ENCODE measurements at regions not wholly inside any gene's neighbourhood (a gene's known extent, or its start where the extent isn't known, plus 50 kb on each side); places are given as distances from the start of the nearest gene placed in this dataset.

DNA sequence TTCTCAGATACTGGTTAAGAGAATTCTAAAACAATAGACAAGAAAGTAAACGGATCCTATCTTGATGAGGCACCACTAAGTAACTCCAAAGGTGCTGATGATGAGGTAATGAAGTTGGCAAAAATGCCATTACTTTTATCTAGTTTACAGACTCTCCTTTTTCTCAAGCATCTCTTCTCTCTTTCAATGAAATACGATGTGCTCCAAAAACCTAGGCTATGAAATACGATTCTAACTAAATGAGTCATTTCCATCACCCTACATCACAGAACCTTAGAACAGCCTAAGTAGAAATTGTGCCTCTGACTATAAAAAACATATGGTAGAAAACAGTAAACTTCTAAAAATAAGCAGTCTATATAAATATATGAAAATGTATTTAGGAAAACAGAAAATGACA, 58.9 kb upstream of the ARHGAP32 start:
- Histone ChIP-seq H3K27ac (no peak overlapping the region), H3K36me3 (no peaks in the 10 kb centered on the region), H3K4me1 (peaks cover 0 to 5% (median 0%) of the 10 kb centered on the region in 4 donors), H3K4me3 (no peak overlapping the region), H3K9me3 (no peaks in the 10 kb centered on the region), H3K27me3 (no peaks in the 10 kb centered on the region)
- TF ChIP-seq POLR2A (IDR thresholded peaks at IDR 0.05): no peak
- TF ChIP-seq, protein P1, sequence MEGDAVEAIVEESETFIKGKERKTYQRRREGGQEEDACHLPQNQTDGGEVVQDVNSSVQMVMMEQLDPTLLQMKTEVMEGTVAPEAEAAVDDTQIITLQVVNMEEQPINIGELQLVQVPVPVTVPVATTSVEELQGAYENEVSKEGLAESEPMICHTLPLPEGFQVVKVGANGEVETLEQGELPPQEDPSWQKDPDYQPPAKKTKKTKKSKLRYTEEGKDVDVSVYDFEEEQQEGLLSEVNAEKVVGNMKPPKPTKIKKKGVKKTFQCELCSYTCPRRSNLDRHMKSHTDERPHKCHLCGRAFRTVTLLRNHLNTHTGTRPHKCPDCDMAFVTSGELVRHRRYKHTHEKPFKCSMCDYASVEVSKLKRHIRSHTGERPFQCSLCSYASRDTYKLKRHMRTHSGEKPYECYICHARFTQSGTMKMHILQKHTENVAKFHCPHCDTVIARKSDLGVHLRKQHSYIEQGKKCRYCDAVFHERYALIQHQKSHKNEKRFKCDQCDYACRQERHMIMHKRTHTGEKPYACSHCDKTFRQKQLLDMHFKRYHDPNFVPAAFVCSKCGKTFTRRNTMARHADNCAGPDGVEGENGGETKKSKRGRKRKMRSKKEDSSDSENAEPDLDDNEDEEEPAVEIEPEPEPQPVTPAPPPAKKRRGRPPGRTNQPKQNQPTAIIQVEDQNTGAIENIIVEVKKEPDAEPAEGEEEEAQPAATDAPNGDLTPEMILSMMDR (IDR thresholded peaks at IDR 0.05): no peak
- DNase-seq: no peak

DNA sequence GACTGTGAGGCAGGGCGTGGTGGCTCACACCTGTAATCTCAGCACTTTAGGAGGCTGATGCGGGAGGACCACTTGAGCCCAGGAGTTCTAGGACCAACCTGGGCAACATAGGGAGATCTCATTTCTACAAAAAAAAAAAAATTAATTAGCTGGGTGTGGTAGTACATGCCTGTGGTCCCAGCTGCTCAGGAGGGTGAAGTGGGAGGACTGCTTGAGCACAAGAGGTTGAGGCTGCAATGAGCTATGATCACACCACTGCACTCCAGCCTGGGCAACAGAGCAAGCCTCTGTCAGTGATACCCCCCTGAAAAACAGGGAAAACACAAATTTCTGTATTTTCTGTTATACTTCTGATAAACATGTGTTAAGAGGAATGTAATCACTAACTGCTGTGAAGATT, 57.8 kb upstream of the ARHGAP32 start:
- no peak for DNase-seq
- TF ChIP-seq POLR2A (IDR thresholded peaks at IDR 0.05): no peak
- TF ChIP-seq, protein P1 (IDR thresholded peaks at IDR 0.05): no peak
- Histone ChIP-seq H3K9me3 (no peaks in the 10 kb centered on the region), H3K36me3 (no peaks in the 10 kb centered on the region), H3K4me1 (peaks cover 0 to 5% (median 0%) of the 10 kb centered on the region in 4 donors), H3K4me3 (no peak overlapping the region), H3K27ac (no peak overlapping the region), H3K27me3 (no peaks in the 10 kb centered on the region)

DNA sequence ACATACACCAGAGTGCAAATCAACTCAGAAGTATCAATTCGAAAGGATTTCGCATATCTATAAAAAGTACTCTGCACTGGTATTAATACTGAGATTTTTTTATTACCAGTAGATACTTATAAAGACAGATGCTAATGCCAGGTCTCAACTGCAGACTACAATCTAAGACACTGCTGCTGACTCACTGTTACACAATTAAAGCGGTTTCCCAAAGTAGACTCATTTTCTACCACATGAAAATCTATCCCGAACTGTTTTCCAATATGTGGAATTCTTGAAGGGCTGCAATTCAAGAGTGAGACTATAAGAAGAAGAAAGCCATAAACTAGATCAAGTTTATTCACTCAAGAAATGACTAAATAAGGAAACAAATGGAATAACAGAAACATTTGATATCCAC, 57.2 kb upstream of the ARHGAP32 start:
- TF ChIP-seq, protein P1 (IDR thresholded peaks at IDR 0.05): no peak
- no peak for TF ChIP-seq POLR2A (IDR thresholded peaks at IDR 0.05)
- Histone ChIP-seq H3K9me3 (no peaks in the 10 kb centered on the region), H3K36me3 (no peaks in the 10 kb centered on the region), H3K27me3 (no peaks in the 10 kb centered on the region), H3K27ac (no peak overlapping the region), H3K4me1 (peaks cover 0 to 5% (median 0%) of the 10 kb centered on the region in 4 donors), H3K4me3 (no peak overlapping the region)
- no peak for DNase-seq

DNA sequence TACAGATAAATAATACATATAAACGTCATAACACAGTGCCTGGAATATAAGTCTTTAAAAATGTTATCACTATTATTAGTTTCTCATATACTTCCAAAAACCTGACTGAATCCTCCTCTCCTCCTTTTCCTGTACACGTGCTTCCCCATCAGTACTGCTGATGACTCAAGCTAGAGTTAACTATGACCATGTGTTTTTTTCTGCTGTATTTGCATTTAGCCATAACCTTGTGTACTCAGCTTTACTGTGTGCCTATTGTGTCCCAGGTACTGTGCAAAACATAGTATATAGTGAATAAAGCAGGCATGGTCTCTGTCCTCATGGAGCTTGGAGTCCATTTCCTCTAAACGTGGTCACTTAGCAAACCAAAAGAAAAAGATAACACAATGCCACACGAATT, 56.5 kb upstream of the ARHGAP32 start:
- H3K4me3 ChIP-seq: no peak overlapping the region
- peaks cover 0 to 5% (median 0%) of the 10 kb centered on the region in 4 donors for H3K4me1 ChIP-seq
- no peak for TF ChIP-seq POLR2A (IDR thresholded peaks at IDR 0.05)
- TF ChIP-seq, protein P1 (IDR thresholded peaks at IDR 0.05): no peak
- H3K27me3 ChIP-seq: no peaks in the 10 kb centered on the region
- no peak for DNase-seq
- no peaks in the 10 kb centered on the region for H3K36me3 ChIP-seq
- H3K9me3 ChIP-seq: no peaks in the 10 kb centered on the region
- H3K27ac ChIP-seq: no peak overlapping the region

DNA sequence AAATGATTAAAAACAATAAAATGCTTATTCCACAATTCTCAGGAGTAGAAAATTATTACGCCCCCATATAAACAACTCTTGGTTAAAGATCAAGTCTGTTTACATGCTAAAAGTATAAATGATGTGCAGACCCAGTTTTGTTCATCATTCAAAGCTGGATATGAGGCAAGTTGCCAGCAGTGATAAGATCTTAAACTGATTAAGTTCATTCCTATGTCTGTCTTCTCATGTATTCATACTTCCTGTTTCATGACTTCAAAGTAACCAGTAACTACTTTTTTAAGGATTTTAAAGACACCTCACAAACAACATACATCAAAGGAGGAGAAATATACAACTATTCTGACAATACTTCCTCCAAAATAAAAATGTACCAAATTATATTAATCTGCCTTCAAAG, 55.0 kb upstream of the ARHGAP32 start:
- Histone ChIP-seq H3K4me3 (no peak overlapping the region), H3K4me1 (peaks cover 0 to 5% (median 0%) of the 10 kb centered on the region in 4 donors), H3K27ac (no peak overlapping the region), H3K9me3 (no peaks in the 10 kb centered on the region), H3K27me3 (no peaks in the 10 kb centered on the region), H3K36me3 (no peaks in the 10 kb centered on the region)
- TF ChIP-seq, protein P1 (IDR thresholded peaks at IDR 0.05): no peak
- no peak for TF ChIP-seq POLR2A (IDR thresholded peaks at IDR 0.05)
- DNase-seq: no peak

DNA sequence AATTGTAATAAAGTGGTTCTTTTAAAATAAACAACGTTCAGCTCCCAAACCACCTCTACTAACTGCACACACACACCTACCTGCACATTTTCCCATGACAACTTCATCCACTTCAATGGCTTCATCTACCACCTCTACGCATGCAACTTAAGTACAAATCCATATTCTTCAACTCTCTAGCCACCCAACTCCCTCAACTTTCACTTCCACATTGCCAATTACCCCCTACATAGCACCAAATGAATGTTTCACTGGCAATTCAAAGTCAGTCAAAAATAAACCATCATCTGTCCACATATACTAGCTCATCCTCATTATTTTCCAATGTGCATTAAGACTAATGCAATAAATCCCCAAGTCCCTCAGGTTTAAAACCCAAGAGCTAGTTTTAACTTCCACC, 50.7 kb upstream of the ARHGAP32 start:
- DNase-seq: no peak
- no peak overlapping the region for H3K27ac ChIP-seq
- H3K9me3 ChIP-seq: no peaks in the 10 kb centered on the region
- H3K4me3 ChIP-seq: no peak overlapping the region
- H3K4me1 ChIP-seq: no peaks in the 10 kb centered on the region
- no peaks in the 10 kb centered on the region for H3K36me3 ChIP-seq
- TF ChIP-seq, protein P1 (IDR thresholded peaks at IDR 0.05): no peak
- no peak for TF ChIP-seq POLR2A (IDR thresholded peaks at IDR 0.05)
- H3K27me3 ChIP-seq: no peaks in the 10 kb centered on the region

Measured in Peyer's patch (tissue), 4 donors.